ENCODE measurements at regions not wholly inside any gene's neighbourhood (a gene's known extent, or its start where the extent isn't known, plus 50 kb on each side); places are given as distances from the start of the nearest gene placed in this dataset.

GRCh38 chr9:106737516-106737915, 125.5 kb upstream of the ZNF462 start:
- TF ChIP-seq EZH2 (IDR thresholded peaks at IDR 0.05; ENCODE audit: low read length, unreplicated experiment) (no peak), EZH2phosphoT487 (IDR thresholded peaks at IDR 0.05; ENCODE audit: borderline replicate concordance, low read length) (no peak)
- TF ChIP-seq, protein P1, sequence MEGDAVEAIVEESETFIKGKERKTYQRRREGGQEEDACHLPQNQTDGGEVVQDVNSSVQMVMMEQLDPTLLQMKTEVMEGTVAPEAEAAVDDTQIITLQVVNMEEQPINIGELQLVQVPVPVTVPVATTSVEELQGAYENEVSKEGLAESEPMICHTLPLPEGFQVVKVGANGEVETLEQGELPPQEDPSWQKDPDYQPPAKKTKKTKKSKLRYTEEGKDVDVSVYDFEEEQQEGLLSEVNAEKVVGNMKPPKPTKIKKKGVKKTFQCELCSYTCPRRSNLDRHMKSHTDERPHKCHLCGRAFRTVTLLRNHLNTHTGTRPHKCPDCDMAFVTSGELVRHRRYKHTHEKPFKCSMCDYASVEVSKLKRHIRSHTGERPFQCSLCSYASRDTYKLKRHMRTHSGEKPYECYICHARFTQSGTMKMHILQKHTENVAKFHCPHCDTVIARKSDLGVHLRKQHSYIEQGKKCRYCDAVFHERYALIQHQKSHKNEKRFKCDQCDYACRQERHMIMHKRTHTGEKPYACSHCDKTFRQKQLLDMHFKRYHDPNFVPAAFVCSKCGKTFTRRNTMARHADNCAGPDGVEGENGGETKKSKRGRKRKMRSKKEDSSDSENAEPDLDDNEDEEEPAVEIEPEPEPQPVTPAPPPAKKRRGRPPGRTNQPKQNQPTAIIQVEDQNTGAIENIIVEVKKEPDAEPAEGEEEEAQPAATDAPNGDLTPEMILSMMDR (conservative IDR thresholded peaks at IDR 0.05; ENCODE audit: low read depth, low read length): no peak
